Mucosa of descending colon (tissue), 3 donors: ENCODE measurements at regions not wholly inside any gene's neighbourhood (a gene's known extent, or its start where the extent isn't known, plus 50 kb on each side); places are given as distances from the start of the nearest gene placed in this dataset.

ENCODE experiments used
- ATAC-seq: fragments of 200-7000 bp; cut with Tn5 transposase; one replicate; pipeline ENCODE4 v1.9.1; 2020; ENCODE audit warnings: mild to moderate bottlenecking, moderate library complexity
- DNase-seq, 3 donors: peaks; one replicate each; pipeline ENCODE4 v3.0.0-alpha.2; 2020
- H3K36me3 ChIP-seq: fragments of 200-600 bp; one replicate; pipeline ENCODE4 v1.8.0; 2021; ENCODE audit warnings: low read depth, mild to moderate bottlenecking
- H3K4me1 ChIP-seq: fragments of 200-600 bp; one replicate; pipeline ENCODE4 v1.8.0; 2021; ENCODE audit warnings: low read depth, mild to moderate bottlenecking
- H3K4me3 ChIP-seq: fragments of 200-600 bp; one replicate; pipeline ENCODE4 v1.8.0; 2021; ENCODE audit warnings: mild to moderate bottlenecking
- H3K9me3 ChIP-seq: fragments of 200-600 bp; one replicate; pipeline ENCODE4 v1.8.0; 2021; ENCODE audit warnings: mild to moderate bottlenecking
- intact Hi-C, 2 donors: fragments of 100-400 bp; cut with DNase I in 1 of 2; cut with micrococcal nuclease in 1 of 2; formaldehyde crosslinking; loops; one replicate each; pipeline versions ENCODE4 v1.11.0 to v1.11.1; 2022; cut with DNase I, micrococcal nuclease
- TF ChIP-seq, protein P1 (sequence below): fragments of 200-600 bp; IDR thresholded peaks from one replicate; pipeline ENCODE4 v1.8.0; 2022; ENCODE audit warnings: antibody characterized with exemption, mild to moderate bottlenecking
- donor health status: DM: no; HTN: no; CAD: no; lungs with moderate emphysema.
- donor health status: DM: no; HTN: no; CAD: no.
- donor health status: DM: no; HTN: yes; CAD: no.

DNA sequence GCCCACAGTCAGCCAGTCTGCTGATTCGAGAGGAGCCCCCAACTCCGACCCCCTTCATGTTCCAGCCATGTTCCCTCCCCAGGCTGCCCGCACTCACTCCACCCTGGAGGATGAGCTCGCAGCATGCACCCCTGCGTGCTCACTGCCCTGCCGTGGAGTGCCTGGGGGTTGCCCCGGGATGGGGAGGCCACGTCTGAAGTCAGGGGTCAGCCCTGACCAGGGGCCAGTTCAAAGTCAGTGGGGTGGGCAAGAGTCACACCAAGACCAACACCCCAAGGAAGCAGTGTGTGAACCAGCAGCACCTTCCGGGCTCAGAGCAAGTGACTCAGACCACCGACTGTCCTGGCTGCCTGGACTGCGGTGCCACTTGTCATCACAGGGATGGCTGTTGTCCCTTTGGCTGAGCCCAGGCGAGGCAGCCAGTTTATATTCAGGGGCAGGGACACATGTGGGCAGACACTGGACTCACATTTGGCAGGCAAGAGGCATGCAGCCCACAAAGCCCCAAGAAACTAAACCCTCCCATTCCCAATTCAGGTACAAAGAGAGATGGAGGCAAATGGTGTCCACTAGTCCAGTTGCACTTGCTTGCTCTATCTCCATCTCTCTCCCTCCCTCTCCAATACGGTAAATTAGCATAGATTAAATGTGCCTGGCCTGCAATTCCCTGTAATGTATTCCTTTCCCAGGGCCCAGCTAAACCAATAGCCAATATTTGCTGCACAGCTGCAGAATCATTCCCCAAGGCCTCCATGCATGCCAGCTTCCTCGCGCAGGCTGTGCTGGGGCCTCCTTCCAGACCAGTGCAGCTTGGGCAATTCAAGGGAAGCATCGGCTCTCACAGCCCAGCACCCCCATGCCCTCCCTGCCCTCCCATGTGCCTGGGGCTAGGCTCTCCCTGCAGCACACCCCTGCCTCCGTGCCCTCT lies 135.7 kb upstream of the IQSEC1 start:
- DNase-seq (no peak), ATAC-seq (no peak)
- TF ChIP-seq, protein P1, sequence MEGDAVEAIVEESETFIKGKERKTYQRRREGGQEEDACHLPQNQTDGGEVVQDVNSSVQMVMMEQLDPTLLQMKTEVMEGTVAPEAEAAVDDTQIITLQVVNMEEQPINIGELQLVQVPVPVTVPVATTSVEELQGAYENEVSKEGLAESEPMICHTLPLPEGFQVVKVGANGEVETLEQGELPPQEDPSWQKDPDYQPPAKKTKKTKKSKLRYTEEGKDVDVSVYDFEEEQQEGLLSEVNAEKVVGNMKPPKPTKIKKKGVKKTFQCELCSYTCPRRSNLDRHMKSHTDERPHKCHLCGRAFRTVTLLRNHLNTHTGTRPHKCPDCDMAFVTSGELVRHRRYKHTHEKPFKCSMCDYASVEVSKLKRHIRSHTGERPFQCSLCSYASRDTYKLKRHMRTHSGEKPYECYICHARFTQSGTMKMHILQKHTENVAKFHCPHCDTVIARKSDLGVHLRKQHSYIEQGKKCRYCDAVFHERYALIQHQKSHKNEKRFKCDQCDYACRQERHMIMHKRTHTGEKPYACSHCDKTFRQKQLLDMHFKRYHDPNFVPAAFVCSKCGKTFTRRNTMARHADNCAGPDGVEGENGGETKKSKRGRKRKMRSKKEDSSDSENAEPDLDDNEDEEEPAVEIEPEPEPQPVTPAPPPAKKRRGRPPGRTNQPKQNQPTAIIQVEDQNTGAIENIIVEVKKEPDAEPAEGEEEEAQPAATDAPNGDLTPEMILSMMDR = no peak
- Histone ChIP-seq H3K36me3 (no peaks in the 10 kb centered on the region), H3K9me3 (no peaks in the 10 kb centered on the region), H3K4me3 (no peak overlapping the region), H3K4me1 (no peaks in the 10 kb centered on the region)
- intact Hi-C loops = no loop called here

DNA sequence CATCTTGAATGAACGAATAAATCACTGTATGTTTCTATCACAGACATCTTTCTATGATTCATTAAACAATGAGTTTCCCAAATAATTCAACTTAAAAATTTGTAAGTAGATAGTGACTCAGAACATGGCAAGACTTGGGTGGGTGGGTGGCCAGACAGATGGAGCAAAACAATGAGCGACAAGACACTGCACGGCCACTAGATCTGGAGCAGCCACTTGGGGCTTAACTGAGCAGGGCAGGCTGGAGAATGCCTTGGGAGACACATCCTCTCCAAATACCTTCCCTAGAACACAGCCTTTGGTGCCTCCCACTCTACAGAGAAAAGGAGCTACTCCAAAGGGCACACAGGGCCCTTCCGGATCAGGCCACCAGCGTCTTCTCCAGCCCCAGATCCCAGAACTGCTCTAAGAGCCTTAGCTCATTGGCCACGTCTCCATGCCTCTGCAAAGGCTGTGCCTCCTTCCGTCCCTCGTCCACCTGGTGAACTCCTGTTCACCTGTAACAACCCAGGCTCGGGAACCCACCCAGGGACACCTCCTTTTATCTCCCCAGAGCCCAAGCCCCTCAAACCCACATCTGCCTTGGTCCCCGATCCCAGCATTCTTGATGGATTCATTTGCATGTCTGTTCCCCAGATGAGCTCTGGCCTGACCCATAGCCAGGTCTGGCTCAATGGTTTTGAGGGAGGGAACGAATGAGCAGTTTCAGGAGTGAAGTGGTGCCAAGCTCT lies 134.9 kb upstream of the IQSEC1 start:
- TF ChIP-seq, protein P1 = no peak
- intact Hi-C loops = no loop called here
- Histone ChIP-seq H3K9me3 (no peaks in the 10 kb centered on the region), H3K4me1 (no peaks in the 10 kb centered on the region), H3K36me3 (no peaks in the 10 kb centered on the region), H3K4me3 (no peak overlapping the region)
- ATAC-seq (no peak), DNase-seq (no peak)

DNA sequence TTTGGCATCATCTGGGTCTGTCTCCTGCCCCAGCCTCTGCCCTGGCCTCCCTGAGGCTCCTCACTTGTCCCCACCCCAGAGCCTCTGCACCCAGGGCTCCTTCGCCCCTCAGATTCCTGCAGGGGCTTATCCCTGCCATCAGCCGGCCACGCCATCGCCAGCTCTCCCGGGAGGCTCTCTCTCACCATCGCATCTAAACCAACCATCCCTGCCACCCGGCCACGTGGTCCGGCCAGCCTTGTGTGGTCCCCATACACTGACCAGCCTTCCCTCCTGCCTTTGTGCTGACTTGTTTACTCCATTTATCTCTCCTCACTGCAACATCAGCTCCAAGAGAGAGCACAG lies 134.3 kb upstream of the IQSEC1 start:
- no peak overlapping the region for H3K4me3 ChIP-seq
- H3K9me3 ChIP-seq = no peaks in the 10 kb centered on the region
- DNase-seq (no peak), ATAC-seq (no peak)
- no peaks in the 10 kb centered on the region for H3K4me1 ChIP-seq
- intact Hi-C loops = no loop called here
- TF ChIP-seq, protein P1 = no peak
- H3K36me3 ChIP-seq = no peaks in the 10 kb centered on the region

DNA sequence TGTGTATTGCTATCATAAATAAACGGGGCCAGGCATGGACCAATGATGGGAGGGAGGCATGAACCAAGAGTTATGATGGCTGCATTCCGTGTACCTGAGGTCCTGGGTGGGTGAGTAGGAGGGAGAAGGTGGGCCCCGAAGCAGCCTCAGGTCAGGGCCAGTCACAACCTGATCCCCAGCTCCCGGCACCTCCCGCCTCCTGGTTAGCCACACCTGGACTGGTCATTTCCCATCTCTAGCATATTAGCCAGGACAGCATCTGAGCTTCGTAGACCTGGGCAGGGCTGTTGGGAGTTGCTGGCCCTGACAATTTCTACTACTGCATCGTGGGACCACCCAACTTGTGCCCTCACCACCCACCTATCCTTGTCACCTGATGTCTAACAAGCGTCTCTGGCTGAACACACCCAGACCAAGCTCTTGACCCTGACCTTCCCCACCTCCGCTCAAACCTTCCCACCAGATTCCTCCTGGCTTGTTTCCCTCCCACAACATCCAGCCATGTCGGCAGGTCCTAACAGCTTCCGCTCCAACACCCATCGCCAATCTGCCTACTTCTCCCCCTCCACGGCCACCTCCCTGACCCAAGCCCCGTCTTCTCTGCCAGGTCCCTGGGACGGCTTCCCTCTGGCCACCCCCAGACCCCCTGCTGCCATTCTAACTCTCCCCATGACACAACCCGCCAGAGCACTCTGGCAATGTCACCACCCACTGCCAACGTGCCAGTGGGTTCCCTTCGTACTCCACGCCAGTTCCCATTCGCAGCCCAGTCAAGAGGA lies 133.8 kb upstream of the IQSEC1 start:
- H3K9me3 ChIP-seq = no peaks in the 10 kb centered on the region
- TF ChIP-seq, protein P1 = no peak
- H3K4me1 ChIP-seq = no peaks in the 10 kb centered on the region
- H3K36me3 ChIP-seq = no peaks in the 10 kb centered on the region
- intact Hi-C loops = no loop called here
- no peak overlapping the region for H3K4me3 ChIP-seq
- DNase-seq = no peak
- ATAC-seq = no peak

DNA sequence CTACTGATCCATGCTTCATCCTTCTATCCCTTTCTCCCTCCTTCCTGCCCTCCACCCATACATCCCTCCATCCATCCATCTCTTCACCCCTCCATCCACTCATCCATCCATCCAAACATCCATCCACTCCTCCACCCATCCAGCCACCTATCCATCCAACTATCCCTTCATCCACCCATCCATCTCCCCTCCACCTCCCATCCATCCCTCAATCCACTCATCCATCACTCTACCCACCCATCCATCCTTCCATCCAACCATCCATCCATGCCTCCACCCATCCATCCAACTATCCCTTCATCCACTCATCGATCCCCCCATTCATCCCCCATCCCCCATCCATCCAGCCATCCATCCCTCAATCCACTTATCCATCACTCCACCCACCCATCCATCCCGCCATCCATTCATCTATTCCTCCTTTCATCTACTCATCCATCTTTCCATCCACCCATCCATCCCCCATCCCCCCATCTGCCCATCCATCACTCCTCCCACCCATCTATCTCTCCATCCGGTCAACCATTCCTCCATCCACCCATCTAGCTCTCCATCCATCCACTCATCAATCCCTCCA lies 132.4 kb upstream of the IQSEC1 start:
- H3K36me3 ChIP-seq = no peaks in the 10 kb centered on the region
- H3K4me1 ChIP-seq = no peaks in the 10 kb centered on the region
- ATAC-seq = no peak
- no peak for DNase-seq
- H3K9me3 ChIP-seq = no peaks in the 10 kb centered on the region
- intact Hi-C loops = no loop called here
- TF ChIP-seq, protein P1 = no peak
- H3K4me3 ChIP-seq = no peak overlapping the region
